ENCODE measurements at regions not wholly inside any gene's neighbourhood (a gene's known extent, or its start where the extent isn't known, plus 50 kb on each side); places are given as distances from the start of the nearest gene placed in this dataset.

DNA sequence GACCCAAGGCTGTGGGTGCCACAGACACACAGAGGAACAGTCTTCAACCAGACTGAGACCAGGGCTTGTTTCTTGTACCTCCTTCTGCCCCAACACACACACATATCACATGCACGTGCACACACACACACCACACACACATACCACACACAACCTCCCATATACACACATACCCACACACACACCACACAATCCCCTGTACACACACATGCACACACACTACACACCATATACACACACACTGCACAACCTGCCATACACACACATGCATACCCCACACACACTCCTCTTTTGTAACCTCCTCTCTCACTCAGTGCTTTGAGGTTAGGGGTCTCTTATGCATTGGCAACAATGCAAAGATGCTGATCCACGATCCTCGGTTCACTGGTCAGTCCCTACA lies 217.0 kb downstream of the AJAP1 start:
- FAIRE-seq, result no peak
- no peaks in the 10 kb centered on the region for H3K9me3 ChIP-seq (ENCODE audit: control insufficient read depth in 2 of 3, insufficient read depth in 1 of 3, low read length in 3 of 3)
- no peaks in the 10 kb centered on the region for H3K4me1 ChIP-seq (ENCODE audit: control insufficient read depth in 2 of 3, insufficient read depth in 2 of 3, low read depth in 1 of 3, low read length in 3 of 3)
- H3K4me3 ChIP-seq (ENCODE audit: low read length in 3 of 3), result no peak overlapping the region
- H3K27me3 ChIP-seq (ENCODE audit: control insufficient read depth, insufficient read depth, low read length), result no peaks in the 10 kb centered on the region
- intact Hi-C loops (cut with DNase I), result no loop called here
- H3K9ac ChIP-seq (ENCODE audit: low read length in 3 of 3), result no peak overlapping the region
- DNase-seq, result no peak
- H3K36me3 ChIP-seq (ENCODE audit: control insufficient read depth in 2 of 3, insufficient read depth in 3 of 3, low read length in 3 of 3), result no peaks in the 10 kb centered on the region
- H3K27ac ChIP-seq (ENCODE audit: low read depth in 2 of 2, low read length in 2 of 2), result no peak overlapping the region
- TF ChIP-seq, protein P1, sequence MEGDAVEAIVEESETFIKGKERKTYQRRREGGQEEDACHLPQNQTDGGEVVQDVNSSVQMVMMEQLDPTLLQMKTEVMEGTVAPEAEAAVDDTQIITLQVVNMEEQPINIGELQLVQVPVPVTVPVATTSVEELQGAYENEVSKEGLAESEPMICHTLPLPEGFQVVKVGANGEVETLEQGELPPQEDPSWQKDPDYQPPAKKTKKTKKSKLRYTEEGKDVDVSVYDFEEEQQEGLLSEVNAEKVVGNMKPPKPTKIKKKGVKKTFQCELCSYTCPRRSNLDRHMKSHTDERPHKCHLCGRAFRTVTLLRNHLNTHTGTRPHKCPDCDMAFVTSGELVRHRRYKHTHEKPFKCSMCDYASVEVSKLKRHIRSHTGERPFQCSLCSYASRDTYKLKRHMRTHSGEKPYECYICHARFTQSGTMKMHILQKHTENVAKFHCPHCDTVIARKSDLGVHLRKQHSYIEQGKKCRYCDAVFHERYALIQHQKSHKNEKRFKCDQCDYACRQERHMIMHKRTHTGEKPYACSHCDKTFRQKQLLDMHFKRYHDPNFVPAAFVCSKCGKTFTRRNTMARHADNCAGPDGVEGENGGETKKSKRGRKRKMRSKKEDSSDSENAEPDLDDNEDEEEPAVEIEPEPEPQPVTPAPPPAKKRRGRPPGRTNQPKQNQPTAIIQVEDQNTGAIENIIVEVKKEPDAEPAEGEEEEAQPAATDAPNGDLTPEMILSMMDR (IDR thresholded peaks at IDR 0.05; ENCODE audit: borderline replicate concordance, extremely low read depth, insufficient read depth), result no peak

DNA sequence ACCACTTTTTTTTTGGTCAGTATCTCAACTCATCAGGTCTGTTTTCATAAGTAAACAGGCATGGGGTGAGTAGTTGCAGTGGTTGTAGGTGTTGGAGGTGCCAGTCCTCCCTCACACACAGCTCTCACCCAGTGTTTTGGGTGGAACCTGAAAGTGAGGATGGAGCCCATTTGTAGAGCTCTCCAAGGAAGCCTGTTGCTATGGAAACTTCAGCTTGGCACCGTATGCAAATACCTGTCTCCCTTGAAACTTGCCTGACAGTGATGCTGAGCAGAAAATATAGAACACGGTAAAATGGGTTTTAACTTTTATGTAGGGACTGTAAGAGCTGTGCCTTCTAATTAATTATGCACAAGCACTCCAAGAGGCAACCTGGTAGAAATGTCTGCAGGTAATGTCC lies 214.1 kb downstream of the AJAP1 start:
- Histone ChIP-seq H3K36me3 (ENCODE audit: control insufficient read depth in 2 of 3, insufficient read depth in 3 of 3, low read length in 3 of 3) (no peaks in the 10 kb centered on the region), H3K9me3 (ENCODE audit: control insufficient read depth in 2 of 3, insufficient read depth in 1 of 3, low read length in 3 of 3) (no peaks in the 10 kb centered on the region), H3K4me1 (ENCODE audit: control insufficient read depth in 2 of 3, insufficient read depth in 2 of 3, low read depth in 1 of 3, low read length in 3 of 3) (no peaks in the 10 kb centered on the region), H3K27ac (ENCODE audit: low read depth in 2 of 2, low read length in 2 of 2) (no peak overlapping the region), H3K4me3 (ENCODE audit: low read length in 3 of 3) (no peak overlapping the region), H3K9ac (ENCODE audit: low read length in 3 of 3) (no peak overlapping the region), H3K27me3 (ENCODE audit: control insufficient read depth, insufficient read depth, low read length) (no peaks in the 10 kb centered on the region)
- no peak for FAIRE-seq
- TF ChIP-seq, protein P1 (IDR thresholded peaks at IDR 0.05; ENCODE audit: borderline replicate concordance, extremely low read depth, insufficient read depth), result no peak
- intact Hi-C loops (cut with DNase I), result no loop called here
- DNase-seq, result no peak

DNA sequence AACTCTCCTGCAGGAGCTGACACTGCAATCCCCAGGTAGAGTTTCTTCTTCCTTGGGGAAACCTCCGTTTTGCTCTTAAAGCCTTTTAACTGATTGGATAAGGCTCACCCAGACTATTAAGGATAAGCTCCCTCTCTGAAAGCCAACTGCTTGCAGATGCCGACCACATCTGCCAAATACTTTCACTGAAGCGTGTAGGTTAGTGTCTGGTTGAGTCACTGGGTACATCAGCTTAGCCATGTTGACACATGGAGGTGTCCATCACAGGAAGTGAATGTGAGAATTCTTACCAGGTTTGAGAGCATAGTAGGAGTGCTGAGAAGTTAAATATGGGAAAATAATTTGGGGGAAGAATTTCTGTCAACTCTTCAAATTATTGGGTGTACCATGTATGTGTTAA lies 202.0 kb downstream of the AJAP1 start:
- Histone ChIP-seq H3K9me3 (ENCODE audit: control insufficient read depth in 2 of 3, insufficient read depth in 1 of 3, low read length in 3 of 3) (no peaks in the 10 kb centered on the region), H3K9ac (ENCODE audit: low read length in 3 of 3) (no peak overlapping the region), H3K27ac (ENCODE audit: low read depth in 2 of 2, low read length in 2 of 2) (no peak overlapping the region), H3K4me1 (ENCODE audit: control insufficient read depth in 2 of 3, insufficient read depth in 2 of 3, low read depth in 1 of 3, low read length in 3 of 3) (peaks cover 0 to 6% (median 0%) of the 10 kb centered on the region in 3 donors), H3K4me3 (ENCODE audit: low read length in 3 of 3) (no peak overlapping the region), H3K36me3 (ENCODE audit: control insufficient read depth in 2 of 3, insufficient read depth in 3 of 3, low read length in 3 of 3) (no peaks in the 10 kb centered on the region), H3K27me3 (ENCODE audit: control insufficient read depth, insufficient read depth, low read length) (no peaks in the 10 kb centered on the region)
- TF ChIP-seq, protein P1 (IDR thresholded peaks at IDR 0.05; ENCODE audit: borderline replicate concordance, extremely low read depth, insufficient read depth), result no peak
- intact Hi-C loops (cut with DNase I), result no loop called here
- DNase-seq, result no peak
- no peak for FAIRE-seq

DNA sequence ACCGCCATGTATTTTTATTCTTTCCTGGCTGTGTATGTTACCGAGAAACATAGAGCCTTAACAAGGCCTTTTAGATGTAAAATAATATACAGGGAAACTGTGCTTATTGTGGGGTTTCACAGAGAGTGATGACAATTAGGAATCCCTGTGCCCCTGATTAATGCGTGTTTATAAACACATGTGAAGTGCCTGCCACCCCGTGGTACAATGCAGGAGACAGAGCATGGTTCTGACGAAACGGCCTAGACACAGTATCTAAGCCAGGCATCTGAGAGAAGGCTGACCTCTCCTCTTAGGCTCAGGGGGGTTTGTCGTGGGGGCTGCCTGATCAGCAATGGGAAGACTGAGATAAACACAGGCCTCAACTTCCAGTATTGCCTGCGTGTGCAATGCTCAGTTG lies 200.0 kb downstream of the AJAP1 start:
- Histone ChIP-seq H3K36me3 (ENCODE audit: control insufficient read depth in 2 of 3, insufficient read depth in 3 of 3, low read length in 3 of 3) (no peaks in the 10 kb centered on the region), H3K9ac (ENCODE audit: low read length in 3 of 3) (no peak overlapping the region), H3K4me3 (ENCODE audit: low read length in 3 of 3) (no peak overlapping the region), H3K4me1 (ENCODE audit: control insufficient read depth in 2 of 3, insufficient read depth in 2 of 3, low read depth in 1 of 3, low read length in 3 of 3) (peaks cover 0 to 8% (median 0%) of the 10 kb centered on the region in 3 donors), H3K9me3 (ENCODE audit: control insufficient read depth in 2 of 3, insufficient read depth in 1 of 3, low read length in 3 of 3) (peaks cover 0 to 5% (median 0%) of the 10 kb centered on the region in 3 donors), H3K27me3 (ENCODE audit: control insufficient read depth, insufficient read depth, low read length) (no peaks in the 10 kb centered on the region), H3K27ac (ENCODE audit: low read depth in 2 of 2, low read length in 2 of 2) (no peak overlapping the region)
- no peak for FAIRE-seq
- intact Hi-C loops (cut with DNase I), result no loop called here
- no peak for DNase-seq
- TF ChIP-seq, protein P1 (IDR thresholded peaks at IDR 0.05; ENCODE audit: borderline replicate concordance, extremely low read depth, insufficient read depth), result no peak
